Mucosa of descending colon (tissue), 3 donors: ENCODE measurements at regions not wholly inside any gene's neighbourhood (a gene's known extent, or its start where the extent isn't known, plus 50 kb on each side); places are given as distances from the start of the nearest gene placed in this dataset.

ENCODE experiments used
- ATAC-seq: fragments of 200-7000 bp; cut with Tn5 transposase; one replicate; pipeline ENCODE4 v1.9.1; 2020; ENCODE audit warnings: mild to moderate bottlenecking, moderate library complexity
- DNase-seq, 3 donors: peaks; one replicate each; pipeline ENCODE4 v3.0.0-alpha.2; 2020
- H3K36me3 ChIP-seq: fragments of 200-600 bp; one replicate; pipeline ENCODE4 v1.8.0; 2021; ENCODE audit warnings: low read depth, mild to moderate bottlenecking
- H3K4me1 ChIP-seq: fragments of 200-600 bp; one replicate; pipeline ENCODE4 v1.8.0; 2021; ENCODE audit warnings: low read depth, mild to moderate bottlenecking
- H3K4me3 ChIP-seq: fragments of 200-600 bp; one replicate; pipeline ENCODE4 v1.8.0; 2021; ENCODE audit warnings: mild to moderate bottlenecking
- H3K9me3 ChIP-seq: fragments of 200-600 bp; one replicate; pipeline ENCODE4 v1.8.0; 2021; ENCODE audit warnings: mild to moderate bottlenecking
- CTCF ChIP-seq: fragments of 200-600 bp; IDR thresholded peaks from one replicate; pipeline ENCODE4 v1.8.0; 2022; ENCODE audit warnings: antibody characterized with exemption, mild to moderate bottlenecking
- intact Hi-C, 2 donors: fragments of 100-400 bp; cut with DNase I in 1 of 2; cut with micrococcal nuclease in 1 of 2; formaldehyde crosslinking; loops; one replicate each; pipeline versions ENCODE4 v1.11.0 to v1.11.1; 2022; cut with DNase I, micrococcal nuclease
- donor health status: DM: no; HTN: no; CAD: no; lungs with moderate emphysema.
- donor health status: DM: no; HTN: no; CAD: no.
- donor health status: DM: no; HTN: yes; CAD: no.

- intact Hi-C loops, result no loop called here
- H3K9me3 ChIP-seq, result no peaks in the 10 kb centered on the region
- H3K4me3 ChIP-seq, result no peak overlapping the region
- DNase-seq, result no peak
- no peak for TF ChIP-seq CTCF
- no peaks in the 10 kb centered on the region for H3K36me3 ChIP-seq
- ATAC-seq, result no peak
- no peaks in the 10 kb centered on the region for H3K4me1 ChIP-seq
Measured at GRCh38 chr7:32264702-32265284, 194.6 kb upstream of the PDE1C start.

- ATAC-seq (no peak), DNase-seq (no peak)
- Histone ChIP-seq H3K4me3 (no peak overlapping the region), H3K4me1 (no peaks in the 10 kb centered on the region), H3K9me3 (no peaks in the 10 kb centered on the region), H3K36me3 (no peaks in the 10 kb centered on the region)
- intact Hi-C loops, result no loop called here
- no peak for TF ChIP-seq CTCF
Measured at GRCh38 chr7:32263611-32264010, 193.4 kb upstream of the PDE1C start.

- Histone ChIP-seq H3K9me3 (no peaks in the 10 kb centered on the region), H3K36me3 (no peaks in the 10 kb centered on the region), H3K4me3 (no peak overlapping the region), H3K4me1 (no peaks in the 10 kb centered on the region)
- no peak for DNase-seq
- TF ChIP-seq CTCF, result no peak
- no peak for ATAC-seq
- intact Hi-C loops, result no loop called here
Measured at GRCh38 chr7:32262315-32262714, 192.1 kb upstream of the PDE1C start.

GRCh38 chr7:32259931-32260596 lies 189.9 kb upstream of the PDE1C start:
- no peaks in the 10 kb centered on the region for H3K4me1 ChIP-seq

GRCh38 chr7:32258265-32258664 lies 188.1 kb upstream of the PDE1C start:
- Histone ChIP-seq H3K36me3 (no peaks in the 10 kb centered on the region), H3K9me3 (no peaks in the 10 kb centered on the region), H3K4me3 (no peak overlapping the region), H3K4me1 (no peaks in the 10 kb centered on the region)
- TF ChIP-seq CTCF, result no peak
- intact Hi-C loops, result no loop called here
- ATAC-seq (no peak), DNase-seq (no peak)

More at GRCh38 chr7:32259931-32260596, 189.9 kb upstream of the PDE1C start:
- no peak for ATAC-seq
- no peaks in the 10 kb centered on the region for H3K36me3 ChIP-seq
- H3K9me3 ChIP-seq, result no peaks in the 10 kb centered on the region
- TF ChIP-seq CTCF, result no peak
- intact Hi-C loops, result no loop called here
- H3K4me3 ChIP-seq, result no peak overlapping the region
- DNase-seq, result no peak
